C4-2B (cell line): ENCODE measurements at regions not wholly inside any gene's neighbourhood (a gene's known extent, or its start where the extent isn't known, plus 50 kb on each side); places are given as distances from the start of the nearest gene placed in this dataset.
"Not testable (repeated sequence)": the region's sequence is repeated elsewhere in the genome, so short reads cannot be mapped to it uniquely, and the experiment has no call there.

Source experiments
- CTCF ChIP-seq: fragments of 450-650 bp; conservative IDR thresholded peaks from 2 replicates; pipeline ENCODE4 v1.5.1; 2017; ENCODE audit warnings: mild to moderate bottlenecking
- ZFX ChIP-seq: fragments of 450-650 bp; IDR thresholded peaks from 2 replicates; pipeline ENCODE4 v1.6.1; 2017

- TF ChIP-seq CTCF, ZFX: not testable (repeated sequence)
These were observed 129.5 kb upstream of the TP53TG3C start for GRCh38 chr16:33064454-33065073.
